Sigmoid colon (tissue), 6 donors: ENCODE measurements at regions not wholly inside any gene's neighbourhood (a gene's known extent, or its start where the extent isn't known, plus 50 kb on each side); places are given as distances from the start of the nearest gene placed in this dataset.

ENCODE experiments used
- DNase-seq: peaks from one replicate; pipeline ENCODE4 v3.0.0-alpha.2; 2019
- H3K27ac ChIP-seq, 4 donors: fragments of 200-600 bp; sonication (generic); one replicate each; pipeline ENCODE4 v1.5.1; 2016 to 2019; ENCODE audit warnings: mild to moderate bottlenecking in 1 of 4
- H3K27me3 ChIP-seq, 3 donors: fragments of 200-600 bp; sonication (generic); one replicate each; pipeline ENCODE4 v1.5.1; 2019; ENCODE audit warnings: mild to moderate bottlenecking in 1 of 3
- H3K36me3 ChIP-seq, 4 donors: fragments of 200-600 bp; sonication (generic); one replicate each; pipeline ENCODE4 v1.5.1; 2016 to 2019
- H3K4me1 ChIP-seq, 4 donors: fragments of 200-600 bp; sonication (generic); one replicate each; pipeline ENCODE4 v1.5.1; 2017 to 2019
- H3K4me3 ChIP-seq, 4 donors: fragments of 200-600 bp; sonication (generic); one replicate each; pipeline ENCODE4 v1.5.1; 2017 to 2019; ENCODE audit warnings: mild to moderate bottlenecking in 2 of 4, moderate library complexity in 1 of 4
- H3K9me3 ChIP-seq, 4 donors: fragments of 200-600 bp in 3 of 4; sonication (generic) in 3 of 4; one replicate each; pipeline versions ENCODE4 v1.5.1 to v1.6.1; 2013 to 2019
- EP300 ChIP-seq, 4 donors: sonication (generic); formaldehyde crosslinking; IDR thresholded peaks; one replicate each; pipeline ENCODE4 v1.6.1; 2017; ENCODE audit warnings: antibody characterized with exemption in 4 of 4
- POLR2A ChIP-seq, 2 donors: fragments of 450-650 bp; IDR thresholded peaks; one replicate each; pipeline ENCODE4 v1.6.1; 2016; ENCODE audit warnings: antibody characterized with exemption in 2 of 2, mild to moderate bottlenecking in 2 of 2, moderate library complexity in 2 of 2
- POLR2AphosphoS5 ChIP-seq, 4 donors: sonication (generic); formaldehyde crosslinking; IDR thresholded peaks; one replicate each; pipeline ENCODE4 v1.6.1; 2017; ENCODE audit warnings: antibody characterized with exemption in 4 of 4
- WGBS, 2 donors: extraction: QIAGEN DNeasy Blood & Tissue Kit; methylation state at CpG; one replicate each; pipeline ENCODE4 v1.1.7; 2013; 5-methylcytosine and 5-hydroxymethylcytosine counted together
- intact Hi-C: fragments of 100-400 bp; cut with DNase I; formaldehyde crosslinking; loops from one replicate; pipeline ENCODE4 v1.15.1; 2023
- TF ChIP-seq, protein P1 (sequence below), 4 experiments: fragments of 450-650 bp in 3 of 4; fragments of 200-600 bp in 1 of 4; IDR thresholded peaks; one replicate each; pipeline ENCODE4 v1.5.1; 2016 to 2019; ENCODE audit warnings: antibody characterized with exemption in 4 of 4, mild to moderate bottlenecking in 3 of 4, moderate library complexity in 2 of 4
- donor health status: healthy with polysubstance abuse.
- donor health status: healthy.

DNA sequence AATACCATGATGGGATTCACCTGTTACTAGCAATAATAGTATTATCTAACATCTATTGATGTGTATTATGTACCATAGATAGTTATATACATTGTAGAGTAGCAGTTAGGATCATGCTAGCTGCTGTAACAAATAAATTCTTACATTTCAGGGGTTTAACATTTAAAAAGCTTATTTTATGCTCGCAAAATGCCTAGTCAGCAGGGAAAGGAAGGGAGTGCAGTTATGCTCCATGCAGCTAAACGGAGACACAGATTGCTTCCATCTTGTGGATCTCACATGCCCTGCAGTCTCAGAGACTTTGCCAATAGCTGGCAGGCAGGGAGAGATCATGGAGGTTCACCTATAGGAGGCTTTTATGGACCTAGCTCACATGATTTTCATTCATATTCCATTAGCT, 364.1 kb downstream of the TOX3 start:
- no peak for DNase-seq
- Histone ChIP-seq H3K27me3 (no peaks in the 10 kb centered on the region), H3K4me3 (no peak overlapping the region), H3K4me1 (no peaks in the 10 kb centered on the region), H3K36me3 (no peaks in the 10 kb centered on the region), H3K27ac (no peak overlapping the region), H3K9me3 (no peaks in the 10 kb centered on the region)
- intact Hi-C loops: no loop called here
- TF ChIP-seq POLR2AphosphoS5 (IDR thresholded peaks at IDR 0.05): no peak
- TF ChIP-seq POLR2A (IDR thresholded peaks at IDR 0.05): no peak
- TF ChIP-seq EP300 (IDR thresholded peaks at IDR 0.05): no peak
- TF ChIP-seq, protein P1, sequence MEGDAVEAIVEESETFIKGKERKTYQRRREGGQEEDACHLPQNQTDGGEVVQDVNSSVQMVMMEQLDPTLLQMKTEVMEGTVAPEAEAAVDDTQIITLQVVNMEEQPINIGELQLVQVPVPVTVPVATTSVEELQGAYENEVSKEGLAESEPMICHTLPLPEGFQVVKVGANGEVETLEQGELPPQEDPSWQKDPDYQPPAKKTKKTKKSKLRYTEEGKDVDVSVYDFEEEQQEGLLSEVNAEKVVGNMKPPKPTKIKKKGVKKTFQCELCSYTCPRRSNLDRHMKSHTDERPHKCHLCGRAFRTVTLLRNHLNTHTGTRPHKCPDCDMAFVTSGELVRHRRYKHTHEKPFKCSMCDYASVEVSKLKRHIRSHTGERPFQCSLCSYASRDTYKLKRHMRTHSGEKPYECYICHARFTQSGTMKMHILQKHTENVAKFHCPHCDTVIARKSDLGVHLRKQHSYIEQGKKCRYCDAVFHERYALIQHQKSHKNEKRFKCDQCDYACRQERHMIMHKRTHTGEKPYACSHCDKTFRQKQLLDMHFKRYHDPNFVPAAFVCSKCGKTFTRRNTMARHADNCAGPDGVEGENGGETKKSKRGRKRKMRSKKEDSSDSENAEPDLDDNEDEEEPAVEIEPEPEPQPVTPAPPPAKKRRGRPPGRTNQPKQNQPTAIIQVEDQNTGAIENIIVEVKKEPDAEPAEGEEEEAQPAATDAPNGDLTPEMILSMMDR (IDR thresholded peaks at IDR 0.05): no peak
- WGBS, 2 donors: 89 to 93% methylated on average over 2 of the region's 2 CpGs

DNA sequence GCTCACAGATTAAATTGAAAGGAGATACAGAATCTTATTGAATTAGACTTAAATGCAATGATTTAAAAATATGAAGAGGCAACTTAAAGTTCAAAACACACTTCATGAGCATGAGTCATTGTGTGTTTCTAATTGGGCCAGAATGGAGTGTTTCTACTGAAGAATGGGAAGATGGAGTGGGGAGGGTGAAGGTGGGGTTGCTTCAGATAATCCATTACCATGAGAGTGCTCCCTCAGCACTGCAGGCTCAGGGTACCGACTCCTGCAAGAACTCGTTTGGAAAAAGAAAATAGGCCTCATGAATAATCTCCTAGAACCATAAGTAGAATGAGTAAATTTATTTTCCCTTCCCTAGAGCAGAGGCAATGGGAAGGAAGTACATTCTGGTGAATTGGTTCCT, 372.8 kb downstream of the TOX3 start:
- no peaks in the 10 kb centered on the region for H3K36me3 ChIP-seq
- H3K4me3 ChIP-seq: no peak overlapping the region
- H3K27me3 ChIP-seq: no peaks in the 10 kb centered on the region
- WGBS, 2 donors: 82 to 84% methylated on average over 2 of the region's 2 CpGs
- H3K27ac ChIP-seq: no peak overlapping the region
- no peaks in the 10 kb centered on the region for H3K4me1 ChIP-seq
- TF ChIP-seq EP300 (IDR thresholded peaks at IDR 0.05) (no peak), POLR2A (IDR thresholded peaks at IDR 0.05) (no peak), POLR2AphosphoS5 (IDR thresholded peaks at IDR 0.05) (no peak)
- TF ChIP-seq, protein P1 (IDR thresholded peaks at IDR 0.05): no peak
- no peak for DNase-seq
- intact Hi-C loops: no loop called here
- H3K9me3 ChIP-seq: no peaks in the 10 kb centered on the region

DNA sequence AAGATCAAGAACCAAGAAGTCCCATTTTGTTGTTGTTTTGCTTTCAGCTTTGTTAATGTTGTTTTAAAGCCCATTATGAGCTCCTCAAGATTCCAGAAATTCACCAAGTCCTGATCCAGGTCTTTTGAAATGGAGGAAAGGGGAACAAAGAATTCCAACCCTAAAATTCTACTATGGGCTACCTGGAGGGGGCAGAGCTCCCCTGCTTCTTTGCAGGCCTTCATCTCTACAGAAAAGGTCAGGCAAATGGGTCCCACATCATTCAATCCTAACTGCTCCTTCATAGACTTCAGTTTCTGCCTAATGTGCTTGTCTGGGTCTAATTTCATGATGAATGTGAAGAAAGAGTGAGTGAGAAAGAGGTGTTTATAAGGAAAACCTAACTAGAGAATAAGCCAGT, 375.5 kb downstream of the TOX3 start:
- Histone ChIP-seq H3K27me3 (no peaks in the 10 kb centered on the region), H3K27ac (no peak overlapping the region), H3K36me3 (no peaks in the 10 kb centered on the region), H3K4me3 (no peak overlapping the region), H3K9me3 (no peaks in the 10 kb centered on the region), H3K4me1 (no peaks in the 10 kb centered on the region)
- intact Hi-C loops: no loop called here
- DNase-seq: no peak
- no peak for TF ChIP-seq EP300 (IDR thresholded peaks at IDR 0.05)
- TF ChIP-seq POLR2A (IDR thresholded peaks at IDR 0.05): no peak
- no peak for TF ChIP-seq POLR2AphosphoS5 (IDR thresholded peaks at IDR 0.05)
- TF ChIP-seq, protein P1 (IDR thresholded peaks at IDR 0.05): no peak

DNA sequence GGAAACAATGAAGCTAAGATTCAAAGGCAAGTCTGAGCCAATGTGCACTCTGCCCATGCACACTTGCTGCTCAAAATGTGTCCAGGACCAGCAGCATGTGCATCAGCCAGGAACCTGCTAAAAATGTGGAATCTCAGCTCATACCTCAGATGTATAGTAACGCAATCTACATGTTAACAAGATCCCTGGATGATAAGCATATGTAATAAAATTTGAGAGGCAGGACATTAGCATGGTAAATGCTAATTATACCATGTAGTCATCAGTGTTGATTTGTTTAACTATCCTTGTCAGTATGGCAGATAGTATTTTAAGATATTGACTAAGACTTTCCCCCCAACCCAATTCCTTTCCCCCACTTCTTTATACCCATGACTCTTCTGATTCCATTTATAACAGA, 379.6 kb downstream of the TOX3 start:
- no peaks in the 10 kb centered on the region for H3K27me3 ChIP-seq
- TF ChIP-seq, protein P1 (IDR thresholded peaks at IDR 0.05): no peak
- TF ChIP-seq POLR2A (IDR thresholded peaks at IDR 0.05) (no peak), EP300 (IDR thresholded peaks at IDR 0.05) (no peak), POLR2AphosphoS5 (IDR thresholded peaks at IDR 0.05) (no peak)
- H3K27ac ChIP-seq: no peak overlapping the region
- H3K4me1 ChIP-seq: no peaks in the 10 kb centered on the region
- no peaks in the 10 kb centered on the region for H3K9me3 ChIP-seq
- DNase-seq: no peak
- intact Hi-C loops: no loop called here
- H3K4me3 ChIP-seq: no peak overlapping the region
- H3K36me3 ChIP-seq: no peaks in the 10 kb centered on the region
- WGBS, 2 donors: 39 to 94% methylated on average over 1 of the region's 1 CpG

DNA sequence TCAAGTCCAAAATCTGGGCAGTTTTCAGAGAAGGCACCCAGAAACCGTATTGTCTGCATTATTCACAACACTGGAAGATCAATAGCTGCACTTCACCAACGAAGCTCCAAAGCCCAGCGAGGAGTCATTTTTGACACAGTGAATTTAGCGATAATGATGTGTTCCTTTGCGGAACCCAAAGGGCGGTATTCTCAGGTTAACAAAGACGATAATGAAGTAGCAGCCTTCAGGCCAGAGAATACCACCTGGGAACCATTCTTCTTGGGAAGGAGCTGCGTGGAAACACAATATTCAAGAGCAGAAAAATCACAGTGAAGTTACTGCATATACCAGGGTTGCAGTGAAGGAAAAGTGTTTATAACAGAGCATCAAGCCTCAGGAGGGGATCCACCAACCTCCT, 381.0 kb downstream of the TOX3 start:
- H3K9me3 ChIP-seq: no peaks in the 10 kb centered on the region
- no peak overlapping the region for H3K4me3 ChIP-seq
- no peaks in the 10 kb centered on the region for H3K36me3 ChIP-seq
- TF ChIP-seq POLR2AphosphoS5 (IDR thresholded peaks at IDR 0.05) (no peak), POLR2A (IDR thresholded peaks at IDR 0.05) (no peak), EP300 (IDR thresholded peaks at IDR 0.05) (no peak)
- TF ChIP-seq, protein P1 (IDR thresholded peaks at IDR 0.05): no peak
- intact Hi-C loops: no loop called here
- no peaks in the 10 kb centered on the region for H3K4me1 ChIP-seq
- WGBS, 2 donors: 84 to 87% methylated on average over 8 of the region's 8 CpGs
- H3K27me3 ChIP-seq: no peaks in the 10 kb centered on the region
- no peak for DNase-seq
- H3K27ac ChIP-seq: no peak overlapping the region
